ENCODE measurements at regions not wholly inside any gene's neighbourhood (a gene's known extent, or its start where the extent isn't known, plus 50 kb on each side); places are given as distances from the start of the nearest gene placed in this dataset.

DNA sequence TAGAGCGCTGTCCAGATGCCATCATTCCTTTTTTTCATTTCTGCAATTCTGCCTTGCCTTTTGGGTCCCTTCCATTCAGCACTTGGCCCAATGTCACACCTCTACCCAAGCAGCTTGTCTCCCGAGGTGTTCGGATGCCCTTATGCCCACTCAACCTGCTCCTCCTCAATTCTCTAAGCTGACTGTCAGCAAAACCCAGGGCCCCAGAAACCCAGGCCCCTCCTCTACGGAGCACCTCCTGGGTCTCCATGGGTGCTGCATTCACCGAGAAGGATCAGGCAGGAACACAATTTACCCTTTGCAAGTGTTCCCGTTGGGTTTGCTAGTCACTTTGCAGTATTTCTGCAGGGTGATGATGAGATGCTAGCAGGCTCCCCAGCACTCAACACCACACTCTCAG is 86.7 kb upstream of the RAB6C start:
- DNase-seq = no peak
- Histone ChIP-seq H3K9me3 (no peaks in the 10 kb centered on the region), H3K4me3 (no peak overlapping the region), H3K27me3 (no peaks in the 10 kb centered on the region), H3K4me1 (no peaks in the 10 kb centered on the region), H3K36me3 (no peaks in the 10 kb centered on the region), H3K27ac (no peak overlapping the region)
- TF ChIP-seq, protein P1, sequence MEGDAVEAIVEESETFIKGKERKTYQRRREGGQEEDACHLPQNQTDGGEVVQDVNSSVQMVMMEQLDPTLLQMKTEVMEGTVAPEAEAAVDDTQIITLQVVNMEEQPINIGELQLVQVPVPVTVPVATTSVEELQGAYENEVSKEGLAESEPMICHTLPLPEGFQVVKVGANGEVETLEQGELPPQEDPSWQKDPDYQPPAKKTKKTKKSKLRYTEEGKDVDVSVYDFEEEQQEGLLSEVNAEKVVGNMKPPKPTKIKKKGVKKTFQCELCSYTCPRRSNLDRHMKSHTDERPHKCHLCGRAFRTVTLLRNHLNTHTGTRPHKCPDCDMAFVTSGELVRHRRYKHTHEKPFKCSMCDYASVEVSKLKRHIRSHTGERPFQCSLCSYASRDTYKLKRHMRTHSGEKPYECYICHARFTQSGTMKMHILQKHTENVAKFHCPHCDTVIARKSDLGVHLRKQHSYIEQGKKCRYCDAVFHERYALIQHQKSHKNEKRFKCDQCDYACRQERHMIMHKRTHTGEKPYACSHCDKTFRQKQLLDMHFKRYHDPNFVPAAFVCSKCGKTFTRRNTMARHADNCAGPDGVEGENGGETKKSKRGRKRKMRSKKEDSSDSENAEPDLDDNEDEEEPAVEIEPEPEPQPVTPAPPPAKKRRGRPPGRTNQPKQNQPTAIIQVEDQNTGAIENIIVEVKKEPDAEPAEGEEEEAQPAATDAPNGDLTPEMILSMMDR (IDR thresholded peaks at IDR 0.05) = no peak
- TF ChIP-seq POLR2A (IDR thresholded peaks at IDR 0.05) = no peak

- no peak overlapping the region for H3K4me3 ChIP-seq
- no peaks in the 10 kb centered on the region for H3K27me3 ChIP-seq
- TF ChIP-seq POLR2A (IDR thresholded peaks at IDR 0.05) = no peak
- TF ChIP-seq, protein P1 (IDR thresholded peaks at IDR 0.05) = no peak
- no peaks in the 10 kb centered on the region for H3K9me3 ChIP-seq
- H3K4me1 ChIP-seq = no peaks in the 10 kb centered on the region
- H3K27ac ChIP-seq = no peak overlapping the region
- H3K36me3 ChIP-seq = no peaks in the 10 kb centered on the region
- DNase-seq = peak in 1 of 3 donors; percentile 32
These were observed 86.2 kb upstream of the RAB6C start for GRCh38 chr2:129893244-129893643.

DNA sequence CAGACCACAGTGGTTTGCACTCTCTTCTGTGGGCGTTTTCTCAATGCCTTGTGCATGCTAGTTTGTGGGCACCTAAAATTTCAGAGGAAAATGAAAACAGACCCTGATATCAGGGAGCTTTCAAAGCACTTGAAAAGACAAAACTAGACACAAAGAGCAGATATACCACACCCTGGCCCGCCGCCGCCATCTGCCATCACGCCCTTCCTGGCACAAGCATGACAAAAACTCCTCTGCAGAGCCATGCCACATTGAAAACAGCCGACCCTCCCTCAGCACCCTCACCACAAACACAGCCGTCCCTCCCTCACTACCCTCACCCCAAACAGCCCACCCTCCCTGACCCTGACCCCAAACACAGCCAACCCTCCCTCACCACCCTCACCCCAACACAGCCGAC is 84.8 kb upstream of the RAB6C start:
- TF ChIP-seq, protein P1 (IDR thresholded peaks at IDR 0.05) = no peak
- no peak for TF ChIP-seq POLR2A (IDR thresholded peaks at IDR 0.05)
- Histone ChIP-seq H3K9me3 (no peaks in the 10 kb centered on the region), H3K27me3 (no peaks in the 10 kb centered on the region), H3K4me1 (no peaks in the 10 kb centered on the region), H3K36me3 (no peaks in the 10 kb centered on the region), H3K27ac (no peak overlapping the region), H3K4me3 (no peak overlapping the region)
- peak in 1 of 3 donors; percentile 16 for DNase-seq

DNA sequence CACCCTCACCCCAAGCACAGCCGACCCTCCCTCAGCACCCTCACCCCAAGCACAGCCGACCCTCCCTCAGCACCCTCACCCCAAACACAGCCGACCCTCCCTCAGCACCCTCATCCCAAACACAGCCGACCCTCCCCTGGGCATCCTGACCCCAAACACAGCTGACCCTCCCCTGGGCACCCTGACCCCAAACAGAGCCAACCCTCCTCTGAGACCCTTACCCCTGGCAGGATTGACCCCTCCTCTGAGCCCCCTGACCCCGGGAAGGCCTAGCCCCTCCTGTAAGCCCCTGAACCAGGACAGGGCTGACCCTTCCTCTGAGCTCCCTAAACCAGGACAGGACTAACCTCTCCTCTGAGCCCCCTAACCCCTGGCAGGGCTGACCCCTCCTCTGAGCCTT is 84.4 kb upstream of the RAB6C start:
- no peaks in the 10 kb centered on the region for H3K36me3 ChIP-seq
- DNase-seq = peak in 1 of 3 donors; percentile 15

GRCh38 chr2:129895526-129896082 is 83.9 kb upstream of the RAB6C start:
- Histone ChIP-seq H3K27me3 (no peaks in the 10 kb centered on the region), H3K4me3 (no peak overlapping the region), H3K36me3 (no peaks in the 10 kb centered on the region), H3K27ac (no peak overlapping the region), H3K9me3 (no peaks in the 10 kb centered on the region), H3K4me1 (no peaks in the 10 kb centered on the region)
- TF ChIP-seq, protein P1 (IDR thresholded peaks at IDR 0.05) = no peak
- no peak for TF ChIP-seq POLR2A (IDR thresholded peaks at IDR 0.05)
- peak in 1 of 3 donors; percentile 19 for DNase-seq

More for the DNA sequence above, 84.4 kb upstream of the RAB6C start:
- no peak for TF ChIP-seq POLR2A (IDR thresholded peaks at IDR 0.05)
- TF ChIP-seq, protein P1 (IDR thresholded peaks at IDR 0.05) = no peak
- Histone ChIP-seq H3K4me3 (no peak overlapping the region), H3K9me3 (no peaks in the 10 kb centered on the region), H3K27me3 (no peaks in the 10 kb centered on the region), H3K27ac (no peak overlapping the region), H3K4me1 (no peaks in the 10 kb centered on the region)

Data from Peyer's patch (tissue), 4 donors.